ENCODE measurements at regions not wholly inside any gene's neighbourhood (a gene's known extent, or its start where the extent isn't known, plus 50 kb on each side); places are given as distances from the start of the nearest gene placed in this dataset.

- H3K4me3 ChIP-seq (ENCODE audit: low read length in 2 of 2), result no peak overlapping the region
- DNase-seq (no peak), ATAC-seq (ENCODE audit: low FRiP score) (no peak)
- 22 to 31% methylated on average over 1 of the region's 1 CpG for WGBS, 2 donors
- H3K27me3 ChIP-seq (ENCODE audit: control insufficient read depth in 1 of 2, insufficient read depth in 2 of 2, low read length in 1 of 2), result no peaks in the 10 kb centered on the region
- H3K27ac ChIP-seq (ENCODE audit: low read depth in 1 of 2, low read length in 2 of 2), result no peak overlapping the region
- intact Hi-C loops (cut with DNase I), result no loop called here
- no peaks in the 10 kb centered on the region for H3K36me3 ChIP-seq (ENCODE audit: control insufficient read depth in 1 of 2, insufficient read depth in 2 of 2, low read length in 1 of 2)
- no peaks in the 10 kb centered on the region for H3K4me1 ChIP-seq (ENCODE audit: control insufficient read depth in 1 of 2, insufficient read depth in 2 of 2, low read length in 2 of 2)
- H3K9me3 ChIP-seq (ENCODE audit: control insufficient read depth, low read length), result no peaks in the 10 kb centered on the region
Measured at GRCh38 chr2:22217881-22218280, 1094.1 kb downstream of the TDRD15 start.

GRCh38 chr2:22221006-22221405, 1097.2 kb downstream of the TDRD15 start:
- DNase-seq, result no peak
- no peak for ATAC-seq (ENCODE audit: low FRiP score)
- 12 to 35% methylated on average over 1 of the region's 1 CpG for WGBS, 2 donors
- Histone ChIP-seq H3K27me3 (ENCODE audit: control insufficient read depth in 1 of 2, insufficient read depth in 2 of 2, low read length in 1 of 2) (no peaks in the 10 kb centered on the region), H3K27ac (ENCODE audit: low read depth in 1 of 2, low read length in 2 of 2) (no peak overlapping the region), H3K4me1 (ENCODE audit: control insufficient read depth in 1 of 2, insufficient read depth in 2 of 2, low read length in 2 of 2) (no peaks in the 10 kb centered on the region), H3K9me3 (ENCODE audit: control insufficient read depth, low read length) (no peaks in the 10 kb centered on the region), H3K4me3 (ENCODE audit: low read length in 2 of 2) (no peak overlapping the region), H3K36me3 (ENCODE audit: control insufficient read depth in 1 of 2, insufficient read depth in 2 of 2, low read length in 1 of 2) (no peaks in the 10 kb centered on the region)
- intact Hi-C loops (cut with DNase I), result no loop called here

- ATAC-seq (ENCODE audit: low FRiP score), result no peak
- Histone ChIP-seq H3K36me3 (ENCODE audit: control insufficient read depth in 1 of 2, insufficient read depth in 2 of 2, low read length in 1 of 2) (no peaks in the 10 kb centered on the region), H3K9me3 (ENCODE audit: control insufficient read depth, low read length) (no peaks in the 10 kb centered on the region), H3K27me3 (ENCODE audit: control insufficient read depth in 1 of 2, insufficient read depth in 2 of 2, low read length in 1 of 2) (no peaks in the 10 kb centered on the region), H3K4me1 (ENCODE audit: control insufficient read depth in 1 of 2, insufficient read depth in 2 of 2, low read length in 2 of 2) (no peaks in the 10 kb centered on the region), H3K4me3 (ENCODE audit: low read length in 2 of 2) (no peak overlapping the region), H3K27ac (ENCODE audit: low read depth in 1 of 2, low read length in 2 of 2) (no peak overlapping the region)
- no peak for DNase-seq
- intact Hi-C loops (cut with DNase I), result no loop called here
- WGBS, 2 donors, result 94 to 97% methylated on average over 3 of the region's 3 CpGs
Measured at GRCh38 chr2:22238967-22239366, 1115.2 kb downstream of the TDRD15 start.

GRCh38 chr2:22247466-22247865, 1123.7 kb downstream of the TDRD15 start:
- no peaks in the 10 kb centered on the region for H3K4me1 ChIP-seq (ENCODE audit: control insufficient read depth in 1 of 2, insufficient read depth in 2 of 2, low read length in 2 of 2)
- H3K27ac ChIP-seq (ENCODE audit: low read depth in 1 of 2, low read length in 2 of 2), result no peak overlapping the region
- WGBS, 2 donors, result 89 to 90% methylated on average over 4 of the region's 4 CpGs
- no peak overlapping the region for H3K4me3 ChIP-seq (ENCODE audit: low read length in 2 of 2)
- H3K9me3 ChIP-seq (ENCODE audit: control insufficient read depth, low read length), result no peaks in the 10 kb centered on the region
- H3K36me3 ChIP-seq (ENCODE audit: control insufficient read depth in 1 of 2, insufficient read depth in 2 of 2, low read length in 1 of 2), result no peaks in the 10 kb centered on the region
- no peak for ATAC-seq (ENCODE audit: low FRiP score)
- no peaks in the 10 kb centered on the region for H3K27me3 ChIP-seq (ENCODE audit: control insufficient read depth in 1 of 2, insufficient read depth in 2 of 2, low read length in 1 of 2)
- DNase-seq, result no peak
- intact Hi-C loops (cut with DNase I), result no loop called here

GRCh38 chr2:22248851-22249250, 1125.1 kb downstream of the TDRD15 start:
- intact Hi-C loops (cut with DNase I), result no loop called here
- no peaks in the 10 kb centered on the region for H3K9me3 ChIP-seq (ENCODE audit: control insufficient read depth, low read length)
- no peak overlapping the region for H3K27ac ChIP-seq (ENCODE audit: low read depth in 1 of 2, low read length in 2 of 2)
- H3K4me3 ChIP-seq (ENCODE audit: low read length in 2 of 2), result no peak overlapping the region
- DNase-seq (no peak), ATAC-seq (ENCODE audit: low FRiP score) (no peak)
- H3K27me3 ChIP-seq (ENCODE audit: control insufficient read depth in 1 of 2, insufficient read depth in 2 of 2, low read length in 1 of 2), result no peaks in the 10 kb centered on the region
- 86 to 90% methylated on average over 2 of the region's 2 CpGs for WGBS, 2 donors
- H3K36me3 ChIP-seq (ENCODE audit: control insufficient read depth in 1 of 2, insufficient read depth in 2 of 2, low read length in 1 of 2), result no peaks in the 10 kb centered on the region
- no peaks in the 10 kb centered on the region for H3K4me1 ChIP-seq (ENCODE audit: control insufficient read depth in 1 of 2, insufficient read depth in 2 of 2, low read length in 2 of 2)

GRCh38 chr2:22253171-22253570, 1129.4 kb downstream of the TDRD15 start:
- Histone ChIP-seq H3K27me3 (ENCODE audit: control insufficient read depth in 1 of 2, insufficient read depth in 2 of 2, low read length in 1 of 2) (no peaks in the 10 kb centered on the region), H3K27ac (ENCODE audit: low read depth in 1 of 2, low read length in 2 of 2) (no peak overlapping the region), H3K36me3 (ENCODE audit: control insufficient read depth in 1 of 2, insufficient read depth in 2 of 2, low read length in 1 of 2) (no peaks in the 10 kb centered on the region), H3K9me3 (ENCODE audit: control insufficient read depth, low read length) (no peaks in the 10 kb centered on the region), H3K4me3 (ENCODE audit: low read length in 2 of 2) (no peak overlapping the region), H3K4me1 (ENCODE audit: control insufficient read depth in 1 of 2, insufficient read depth in 2 of 2, low read length in 2 of 2) (no peaks in the 10 kb centered on the region)
- 73 to 75% methylated on average over 2 of the region's 2 CpGs for WGBS, 2 donors
- no peak for DNase-seq
- ATAC-seq (ENCODE audit: low FRiP score), result no peak
- intact Hi-C loops (cut with DNase I), result no loop called here

- no peak for ATAC-seq (ENCODE audit: low FRiP score)
Measured at GRCh38 chr2:22261165-22261564, 1123.8 kb upstream of the KLHL29 start.

GRCh38 chr2:22270341-22270740, 1114.6 kb upstream of the KLHL29 start:
- Histone ChIP-seq H3K27ac (ENCODE audit: low read depth in 1 of 2, low read length in 2 of 2) (no peak overlapping the region), H3K9me3 (ENCODE audit: control insufficient read depth, low read length) (no peaks in the 10 kb centered on the region), H3K4me3 (ENCODE audit: low read length in 2 of 2) (no peak overlapping the region), H3K36me3 (ENCODE audit: control insufficient read depth in 1 of 2, insufficient read depth in 2 of 2, low read length in 1 of 2) (no peaks in the 10 kb centered on the region), H3K27me3 (ENCODE audit: control insufficient read depth in 1 of 2, insufficient read depth in 2 of 2, low read length in 1 of 2) (no peaks in the 10 kb centered on the region), H3K4me1 (ENCODE audit: control insufficient read depth in 1 of 2, insufficient read depth in 2 of 2, low read length in 2 of 2) (no peaks in the 10 kb centered on the region)
- WGBS, 2 donors, result 94 to 100% methylated on average over 1 of the region's 1 CpG
- no peak for DNase-seq
- ATAC-seq (ENCODE audit: low FRiP score), result no peak
- intact Hi-C loops (cut with DNase I), result no loop called here

More at GRCh38 chr2:22261165-22261564, 1123.8 kb upstream of the KLHL29 start:
- DNase-seq, result no peak
- Histone ChIP-seq H3K27me3 (ENCODE audit: control insufficient read depth in 1 of 2, insufficient read depth in 2 of 2, low read length in 1 of 2) (no peaks in the 10 kb centered on the region), H3K36me3 (ENCODE audit: control insufficient read depth in 1 of 2, insufficient read depth in 2 of 2, low read length in 1 of 2) (no peaks in the 10 kb centered on the region), H3K4me1 (ENCODE audit: control insufficient read depth in 1 of 2, insufficient read depth in 2 of 2, low read length in 2 of 2) (no peaks in the 10 kb centered on the region), H3K4me3 (ENCODE audit: low read length in 2 of 2) (no peak overlapping the region), H3K27ac (ENCODE audit: low read depth in 1 of 2, low read length in 2 of 2) (no peak overlapping the region), H3K9me3 (ENCODE audit: control insufficient read depth, low read length) (no peaks in the 10 kb centered on the region)
- WGBS, 2 donors, result 96% methylated on average over 7 of the region's 7 CpGs
- intact Hi-C loops (cut with DNase I), result no loop called here

GRCh38 chr2:22273853-22274252, 1111.1 kb upstream of the KLHL29 start:
- no peak for ATAC-seq (ENCODE audit: low FRiP score)
- Histone ChIP-seq H3K36me3 (ENCODE audit: control insufficient read depth in 1 of 2, insufficient read depth in 2 of 2, low read length in 1 of 2) (no peaks in the 10 kb centered on the region), H3K9me3 (ENCODE audit: control insufficient read depth, low read length) (no peaks in the 10 kb centered on the region), H3K4me3 (ENCODE audit: low read length in 2 of 2) (no peak overlapping the region), H3K4me1 (ENCODE audit: control insufficient read depth in 1 of 2, insufficient read depth in 2 of 2, low read length in 2 of 2) (no peaks in the 10 kb centered on the region), H3K27ac (ENCODE audit: low read depth in 1 of 2, low read length in 2 of 2) (no peak overlapping the region), H3K27me3 (ENCODE audit: control insufficient read depth in 1 of 2, insufficient read depth in 2 of 2, low read length in 1 of 2) (no peaks in the 10 kb centered on the region)
- intact Hi-C loops (cut with DNase I), result no loop called here
- DNase-seq, result no peak
- 80 to 86% methylated on average over 1 of the region's 1 CpG for WGBS, 2 donors

All from aorta (tissue), 5 donors.